Activated naive CD8-positive, alpha-beta T cell treated with anti-CD3 and anti-CD28 coated beads, Interleukin-2, amount 10 ng/mL, durations not matched to agents 7 days and 5 days (primary cell): ENCODE measurements at regions not wholly inside any gene's neighbourhood (a gene's known extent, or its start where the extent isn't known, plus 50 kb on each side); places are given as distances from the start of the nearest gene placed in this dataset.

Source experiments
- ATAC-seq: fragments of 150-1000 bp; cut with Tn5 transposase; one replicate; pipeline ENCODE4 v1.10.0; 2021; ENCODE audit warnings: low read depth, moderate library complexity
- POLR2A ChIA-PET: fragments of 350-600 bp; sonication (Branson Sonifier 250); formaldehyde crosslinking; loops from one replicate; lab custom pipeline; 2021; ENCODE audit warnings: antibody characterized with exemption; lab: Charles Lee
- DNase-seq: peaks from one replicate; pipeline ENCODE4 v3.0.0; 2021
- H3K27ac Mint-ChIP-seq: one replicate; pipeline ENCODE4 v1.8.0; 2022; ENCODE audit warnings: mild to moderate bottlenecking, mixed read lengths
- H3K27me3 Mint-ChIP-seq: one replicate; pipeline ENCODE4 v1.8.0; 2022; ENCODE audit warnings: mild to moderate bottlenecking, moderate library complexity, mixed read lengths
- H3K36me3 Mint-ChIP-seq: one replicate; pipeline ENCODE4 v1.8.0; 2021; ENCODE audit warnings: mild to moderate bottlenecking, mixed read lengths
- H3K4me1 Mint-ChIP-seq: one replicate; pipeline ENCODE4 v1.8.0; 2021; ENCODE audit warnings: mixed read lengths
- H3K4me3 Mint-ChIP-seq: one replicate; pipeline ENCODE4 v1.8.0; 2022; ENCODE audit warnings: mild to moderate bottlenecking, moderate library complexity, mixed read lengths
- H3K9me3 Mint-ChIP-seq: one replicate; pipeline ENCODE4 v1.8.0; 2021; ENCODE audit warnings: mixed read lengths

- H3K4me3 Mint-ChIP-seq = no peak overlapping the region
- ATAC-seq (no peak), DNase-seq (no peak)
- no peaks in the 10 kb centered on the region for H3K4me1 Mint-ChIP-seq
- POLR2A ChIA-PET = no interaction called here
- H3K27ac Mint-ChIP-seq = no peak overlapping the region
- no peaks in the 10 kb centered on the region for H3K36me3 Mint-ChIP-seq
- H3K9me3 Mint-ChIP-seq = peaks cover 2% of the 10 kb centered on the region
- no peaks in the 10 kb centered on the region for H3K27me3 Mint-ChIP-seq
These were observed 350.2 kb upstream of the PDE4D start for GRCh38 chr5:60243713-60244112.

- Mint-ChIP-seq H3K27ac (no peak overlapping the region), H3K4me3 (no peak overlapping the region), H3K27me3 (no peaks in the 10 kb centered on the region), H3K9me3 (no peaks in the 10 kb centered on the region), H3K4me1 (no peaks in the 10 kb centered on the region), H3K36me3 (no peaks in the 10 kb centered on the region)
- no peak for ATAC-seq
- POLR2A ChIA-PET = no interaction called here
- no peak for DNase-seq
These were observed 338.7 kb upstream of the PDE4D start for GRCh38 chr5:60232036-60232795.

GRCh38 chr5:60230456-60230855 lies 336.9 kb upstream of the PDE4D start:
- Mint-ChIP-seq H3K36me3 (no peaks in the 10 kb centered on the region), H3K9me3 (no peaks in the 10 kb centered on the region), H3K27ac (no peak overlapping the region), H3K4me3 (no peak overlapping the region), H3K27me3 (no peaks in the 10 kb centered on the region), H3K4me1 (no peaks in the 10 kb centered on the region)
- ATAC-seq (no peak), DNase-seq (no peak)
- POLR2A ChIA-PET = no interaction called here

DNA sequence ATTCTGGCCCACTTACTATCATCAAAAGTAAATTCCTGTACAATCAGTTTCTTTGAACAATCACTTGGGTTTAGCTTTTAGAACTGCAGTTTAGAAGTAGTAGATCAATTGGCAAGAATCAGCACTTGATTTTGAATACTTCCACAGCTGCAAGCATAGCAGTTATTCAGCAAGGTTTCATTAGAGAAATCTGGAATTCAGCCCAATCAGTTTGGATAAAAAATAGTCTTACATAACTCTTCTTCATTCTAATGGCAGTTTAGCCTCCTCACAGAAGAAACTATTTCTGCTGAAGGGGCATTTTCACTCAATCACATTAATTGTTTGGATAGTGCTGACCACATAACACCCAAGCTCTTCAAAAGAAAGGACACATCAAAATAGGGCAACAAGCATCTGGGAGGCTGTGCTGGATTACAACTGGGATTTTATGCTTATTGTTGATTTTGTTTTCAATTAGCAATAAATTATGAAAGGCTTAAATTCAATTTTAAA lies 336.2 kb upstream of the PDE4D start:
- H3K27ac Mint-ChIP-seq = no peak overlapping the region

DNA sequence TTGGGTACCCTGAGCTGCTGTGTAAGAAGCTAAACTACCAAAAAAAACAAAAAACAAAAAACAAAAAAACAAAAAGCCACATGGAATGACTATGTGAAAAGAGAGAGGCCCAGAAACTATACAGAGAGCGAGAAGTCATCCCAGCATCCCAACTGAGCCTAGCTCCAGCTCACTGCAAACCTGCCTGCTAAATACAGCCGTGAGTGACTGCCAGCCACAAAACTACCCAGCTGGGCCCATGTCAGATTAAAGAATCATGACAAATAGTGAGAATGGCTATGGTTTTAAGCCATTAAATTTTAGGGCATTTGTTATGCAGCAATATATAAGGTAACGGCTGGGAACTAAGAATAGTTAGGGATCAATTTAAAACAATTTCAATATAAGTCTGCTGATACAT lies 335.1 kb upstream of the PDE4D start:
- ATAC-seq (no peak), DNase-seq (no peak)
- H3K9me3 Mint-ChIP-seq = no peaks in the 10 kb centered on the region
- no peaks in the 10 kb centered on the region for H3K36me3 Mint-ChIP-seq
- H3K4me1 Mint-ChIP-seq = no peaks in the 10 kb centered on the region
- POLR2A ChIA-PET = no interaction called here
- H3K27me3 Mint-ChIP-seq = no peaks in the 10 kb centered on the region
- H3K27ac Mint-ChIP-seq = no peak overlapping the region
- no peak overlapping the region for H3K4me3 Mint-ChIP-seq

More for the DNA sequence above, 336.2 kb upstream of the PDE4D start:
- DNase-seq (no peak), ATAC-seq (no peak)
- H3K36me3 Mint-ChIP-seq = no peaks in the 10 kb centered on the region
- no peaks in the 10 kb centered on the region for H3K4me1 Mint-ChIP-seq
- no peaks in the 10 kb centered on the region for H3K9me3 Mint-ChIP-seq
- no peaks in the 10 kb centered on the region for H3K27me3 Mint-ChIP-seq
- H3K4me3 Mint-ChIP-seq = no peak overlapping the region
- POLR2A ChIA-PET = no interaction called here

- H3K27me3 Mint-ChIP-seq = no peaks in the 10 kb centered on the region
- POLR2A ChIA-PET = no interaction called here
- no peak overlapping the region for H3K4me3 Mint-ChIP-seq
- no peak for DNase-seq
- no peaks in the 10 kb centered on the region for H3K36me3 Mint-ChIP-seq
- no peaks in the 10 kb centered on the region for H3K4me1 Mint-ChIP-seq
- no peak overlapping the region for H3K27ac Mint-ChIP-seq
- no peaks in the 10 kb centered on the region for H3K9me3 Mint-ChIP-seq
- no peak for ATAC-seq
These were observed 332.6 kb upstream of the PDE4D start for GRCh38 chr5:60226128-60226527.

DNA sequence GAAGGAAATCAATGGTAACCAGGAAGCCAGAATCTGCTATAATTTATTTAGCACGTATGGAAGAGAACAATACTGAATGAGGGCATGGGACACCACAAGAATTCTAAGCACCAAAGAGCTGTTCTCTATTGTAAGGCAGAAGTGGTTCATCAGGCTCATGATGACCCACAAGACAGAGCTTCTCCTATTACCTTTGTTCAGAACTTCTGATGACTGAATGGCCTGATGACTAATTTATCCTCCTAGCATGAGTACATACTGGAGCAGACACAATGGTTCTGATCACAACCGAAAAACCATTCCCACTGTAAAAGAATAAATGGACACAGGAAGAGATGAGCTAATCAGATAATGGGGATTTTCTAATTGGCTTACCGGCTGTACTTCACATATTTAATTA lies 329.8 kb upstream of the PDE4D start:
- Mint-ChIP-seq H3K4me1 (no peaks in the 10 kb centered on the region), H3K27me3 (no peaks in the 10 kb centered on the region), H3K36me3 (no peaks in the 10 kb centered on the region), H3K27ac (no peak overlapping the region), H3K4me3 (no peak overlapping the region), H3K9me3 (no peaks in the 10 kb centered on the region)
- POLR2A ChIA-PET = no interaction called here
- DNase-seq (no peak), ATAC-seq (no peak)

GRCh38 chr5:60219921-60220320 lies 326.4 kb upstream of the PDE4D start:
- Mint-ChIP-seq H3K4me1 (no peaks in the 10 kb centered on the region), H3K9me3 (no peaks in the 10 kb centered on the region), H3K27me3 (no peaks in the 10 kb centered on the region), H3K27ac (no peak overlapping the region), H3K36me3 (no peaks in the 10 kb centered on the region), H3K4me3 (no peak overlapping the region)
- POLR2A ChIA-PET = no interaction called here
- no peak for DNase-seq
- ATAC-seq = no peak

DNA sequence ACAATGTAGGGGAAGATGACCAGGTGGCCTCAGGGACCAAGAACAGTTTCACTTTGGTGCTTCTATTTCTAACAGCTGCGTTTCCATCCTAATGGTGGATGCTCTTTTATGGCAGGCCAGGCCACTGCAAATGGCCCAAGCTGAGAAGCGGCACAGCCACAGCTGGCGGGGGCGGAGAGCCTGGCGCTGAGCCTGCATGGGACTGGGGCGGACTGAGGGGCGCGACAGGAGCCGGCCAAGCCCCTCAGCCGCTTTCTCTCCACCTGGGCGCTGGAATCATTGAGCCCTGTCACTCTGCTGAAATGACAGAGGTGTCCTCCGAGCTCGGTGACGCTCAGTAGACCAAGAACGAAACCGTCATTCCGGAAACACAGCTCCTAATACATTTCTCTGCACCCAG lies 317.3 kb upstream of the PDE4D start:
- no peak overlapping the region for H3K27ac Mint-ChIP-seq
- no peaks in the 10 kb centered on the region for H3K4me1 Mint-ChIP-seq
- H3K4me3 Mint-ChIP-seq = no peak overlapping the region
- ATAC-seq (no peak), DNase-seq (no peak)
- H3K9me3 Mint-ChIP-seq = peaks cover 2% of the 10 kb centered on the region
- H3K36me3 Mint-ChIP-seq = no peaks in the 10 kb centered on the region
- POLR2A ChIA-PET = no interaction called here
- H3K27me3 Mint-ChIP-seq = no peaks in the 10 kb centered on the region

- ATAC-seq (no peak), DNase-seq (no peak)
- Mint-ChIP-seq H3K36me3 (no peaks in the 10 kb centered on the region), H3K9me3 (peaks cover 2% of the 10 kb centered on the region), H3K4me3 (no peak overlapping the region), H3K4me1 (no peaks in the 10 kb centered on the region), H3K27me3 (no peaks in the 10 kb centered on the region), H3K27ac (no peak overlapping the region)
- POLR2A ChIA-PET = no interaction called here
These were observed 315.8 kb upstream of the PDE4D start for GRCh38 chr5:60209146-60209840.

GRCh38 chr5:60208716-60209115 lies 315.2 kb upstream of the PDE4D start:
- ATAC-seq (no peak), DNase-seq (no peak)
- POLR2A ChIA-PET = no interaction called here
- H3K36me3 Mint-ChIP-seq = no peaks in the 10 kb centered on the region
- H3K27ac Mint-ChIP-seq = no peak overlapping the region
- peaks cover 2% of the 10 kb centered on the region for H3K9me3 Mint-ChIP-seq
- no peaks in the 10 kb centered on the region for H3K27me3 Mint-ChIP-seq
- no peak overlapping the region for H3K4me3 Mint-ChIP-seq
- H3K4me1 Mint-ChIP-seq = no peaks in the 10 kb centered on the region

- POLR2A ChIA-PET = no interaction called here
- no peak for DNase-seq
- Mint-ChIP-seq H3K4me1 (no peaks in the 10 kb centered on the region), H3K9me3 (no peaks in the 10 kb centered on the region), H3K4me3 (no peak overlapping the region), H3K36me3 (no peaks in the 10 kb centered on the region), H3K27ac (no peak overlapping the region), H3K27me3 (no peaks in the 10 kb centered on the region)
- no peak for ATAC-seq
These were observed 313.5 kb upstream of the PDE4D start for GRCh38 chr5:60207040-60207439.

- no peak overlapping the region for H3K4me3 Mint-ChIP-seq
- H3K9me3 Mint-ChIP-seq = no peaks in the 10 kb centered on the region
- H3K27ac Mint-ChIP-seq = no peak overlapping the region
- no peak for ATAC-seq
- no peak for DNase-seq
- H3K36me3 Mint-ChIP-seq = no peaks in the 10 kb centered on the region
- H3K4me1 Mint-ChIP-seq = no peaks in the 10 kb centered on the region
- POLR2A ChIA-PET = no interaction called here
- no peaks in the 10 kb centered on the region for H3K27me3 Mint-ChIP-seq
These were observed 312.7 kb upstream of the PDE4D start for GRCh38 chr5:60206234-60206633.

DNA sequence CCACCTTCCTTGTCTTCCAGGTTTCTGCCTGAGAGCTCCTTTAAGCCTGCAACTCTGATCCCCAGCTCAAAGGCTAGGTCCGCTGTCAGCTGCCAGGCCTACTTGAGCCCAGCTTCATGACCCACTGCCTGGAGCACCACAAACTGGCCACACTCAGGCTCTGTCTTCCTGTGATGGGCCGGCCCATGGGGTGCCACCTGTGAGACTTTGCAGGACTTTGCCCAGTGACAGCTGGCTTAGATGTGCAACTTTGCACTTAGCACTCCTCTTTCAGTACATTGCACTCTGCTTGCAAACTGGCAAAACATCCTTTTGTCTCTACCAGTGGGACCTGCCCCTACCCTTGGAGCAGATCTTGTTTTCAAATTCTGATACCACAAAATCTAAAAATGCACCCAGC lies 311.5 kb upstream of the PDE4D start:
- H3K27ac Mint-ChIP-seq = no peak overlapping the region
- POLR2A ChIA-PET = interaction anchor here (0.5 kb wide), 1 partner anchor 174 kb away, joined by 3 read pairs; no protein-coding TSS in a partner anchor
- H3K36me3 Mint-ChIP-seq = no peaks in the 10 kb centered on the region
- DNase-seq (no peak), ATAC-seq (no peak)
- H3K4me3 Mint-ChIP-seq = no peak overlapping the region
- H3K27me3 Mint-ChIP-seq = no peaks in the 10 kb centered on the region
- H3K9me3 Mint-ChIP-seq = no peaks in the 10 kb centered on the region
- no peaks in the 10 kb centered on the region for H3K4me1 Mint-ChIP-seq
